Bronchial epithelial cell (primary cell): ENCODE measurements at regions not wholly inside any gene's neighbourhood (a gene's known extent, or its start where the extent isn't known, plus 50 kb on each side); places are given as distances from the start of the nearest gene placed in this dataset.

ENCODE experiments used
- DNase-seq: peaks from one replicate; pipeline ENCODE4 v3.0.0-alpha.2; 2010; ENCODE audit warnings: low read depth
- FAIRE-seq: peaks from 2 replicates; lab custom pipeline; 2011; peaks lifted over from hg19 to GRCh38; lab: Jason Lieb, UNC
- H3K27me3 ChIP-seq: 2 replicates; pipeline ENCODE4 v1.5.1; 2011; ENCODE audit warnings: low read length; ENCODE audit not compliant: control insufficient read depth, insufficient read depth
- H3K36me3 ChIP-seq: 2 replicates; pipeline ENCODE4 v1.5.1; 2011; ENCODE audit warnings: low read length; ENCODE audit not compliant: control insufficient read depth, insufficient read depth
- H3K4me3 ChIP-seq: 2 replicates; pipeline ENCODE4 v1.5.1; 2011; ENCODE audit warnings: mild to moderate bottlenecking, low read depth, low read length, control low read depth
- TF ChIP-seq, protein P1 (sequence below): IDR thresholded peaks from 2 replicates; pipeline ENCODE4 v1.5.1; 2011; ENCODE audit warnings: mild to moderate bottlenecking, moderate library complexity, low read length, control low read depth, inconsistent platforms; ENCODE audit not compliant: insufficient read depth, severe bottlenecking

DNA sequence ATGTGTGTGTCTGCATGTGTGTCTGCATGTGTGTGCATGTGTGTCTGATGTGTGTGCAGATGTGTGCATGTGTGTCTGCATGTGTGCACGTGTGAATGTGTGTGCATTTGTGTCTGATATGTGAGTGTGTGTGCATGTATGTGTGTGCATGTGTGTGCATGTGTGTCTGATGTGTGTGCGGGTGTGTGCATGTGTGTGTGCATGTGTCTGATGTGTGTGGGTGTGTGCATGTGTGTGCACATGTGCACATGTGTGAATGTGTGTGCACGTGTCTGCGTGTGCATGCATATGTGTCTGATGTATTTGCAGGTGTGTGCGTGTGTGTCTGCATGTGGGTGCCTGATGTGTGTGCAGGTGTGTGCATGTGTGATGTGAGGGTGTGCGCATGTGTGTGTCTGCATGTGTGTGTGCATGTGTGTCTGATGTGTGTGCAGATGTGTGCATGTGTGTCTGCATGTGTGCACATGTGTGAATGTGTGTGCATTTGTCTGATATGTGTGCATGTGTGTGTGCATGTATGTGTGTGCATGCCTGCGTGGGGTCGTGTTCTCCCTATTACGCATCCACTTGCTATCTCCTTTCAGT is 470.1 kb upstream of the HS6ST1 start:
- no peak for DNase-seq
- H3K36me3 ChIP-seq, result no peaks in the 10 kb centered on the region
- H3K27me3 ChIP-seq, result no peaks in the 10 kb centered on the region

DNA sequence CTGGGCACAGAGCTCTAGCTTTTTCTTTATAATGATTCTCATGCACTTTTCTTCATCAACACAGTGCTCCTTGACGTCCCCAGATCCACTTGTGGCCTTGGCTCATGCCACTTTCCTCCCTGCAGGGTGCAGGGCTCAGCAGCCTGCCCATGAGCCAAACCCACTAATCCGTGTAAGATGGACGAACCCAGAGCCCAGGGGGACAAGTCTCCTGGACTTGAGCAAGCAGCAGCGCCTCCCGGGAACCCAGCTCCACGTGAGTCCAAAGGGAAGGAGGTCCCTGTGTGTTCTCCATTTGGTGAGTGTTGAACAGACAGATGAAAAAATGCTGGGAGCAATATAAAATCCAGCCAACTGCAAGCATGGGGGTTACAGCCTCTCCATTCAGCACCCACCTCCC is 470.6 kb upstream of the HS6ST1 start:
- Histone ChIP-seq H3K4me3 (no peak overlapping the region), H3K36me3 (no peaks in the 10 kb centered on the region), H3K27me3 (no peaks in the 10 kb centered on the region)
- FAIRE-seq (no peak), DNase-seq (no peak)
- TF ChIP-seq, protein P1, sequence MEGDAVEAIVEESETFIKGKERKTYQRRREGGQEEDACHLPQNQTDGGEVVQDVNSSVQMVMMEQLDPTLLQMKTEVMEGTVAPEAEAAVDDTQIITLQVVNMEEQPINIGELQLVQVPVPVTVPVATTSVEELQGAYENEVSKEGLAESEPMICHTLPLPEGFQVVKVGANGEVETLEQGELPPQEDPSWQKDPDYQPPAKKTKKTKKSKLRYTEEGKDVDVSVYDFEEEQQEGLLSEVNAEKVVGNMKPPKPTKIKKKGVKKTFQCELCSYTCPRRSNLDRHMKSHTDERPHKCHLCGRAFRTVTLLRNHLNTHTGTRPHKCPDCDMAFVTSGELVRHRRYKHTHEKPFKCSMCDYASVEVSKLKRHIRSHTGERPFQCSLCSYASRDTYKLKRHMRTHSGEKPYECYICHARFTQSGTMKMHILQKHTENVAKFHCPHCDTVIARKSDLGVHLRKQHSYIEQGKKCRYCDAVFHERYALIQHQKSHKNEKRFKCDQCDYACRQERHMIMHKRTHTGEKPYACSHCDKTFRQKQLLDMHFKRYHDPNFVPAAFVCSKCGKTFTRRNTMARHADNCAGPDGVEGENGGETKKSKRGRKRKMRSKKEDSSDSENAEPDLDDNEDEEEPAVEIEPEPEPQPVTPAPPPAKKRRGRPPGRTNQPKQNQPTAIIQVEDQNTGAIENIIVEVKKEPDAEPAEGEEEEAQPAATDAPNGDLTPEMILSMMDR, result no peak

More for the DNA sequence above, 470.1 kb upstream of the HS6ST1 start:
- TF ChIP-seq, protein P1, result no peak
- H3K4me3 ChIP-seq, result no peak overlapping the region
- no peak for FAIRE-seq

DNA sequence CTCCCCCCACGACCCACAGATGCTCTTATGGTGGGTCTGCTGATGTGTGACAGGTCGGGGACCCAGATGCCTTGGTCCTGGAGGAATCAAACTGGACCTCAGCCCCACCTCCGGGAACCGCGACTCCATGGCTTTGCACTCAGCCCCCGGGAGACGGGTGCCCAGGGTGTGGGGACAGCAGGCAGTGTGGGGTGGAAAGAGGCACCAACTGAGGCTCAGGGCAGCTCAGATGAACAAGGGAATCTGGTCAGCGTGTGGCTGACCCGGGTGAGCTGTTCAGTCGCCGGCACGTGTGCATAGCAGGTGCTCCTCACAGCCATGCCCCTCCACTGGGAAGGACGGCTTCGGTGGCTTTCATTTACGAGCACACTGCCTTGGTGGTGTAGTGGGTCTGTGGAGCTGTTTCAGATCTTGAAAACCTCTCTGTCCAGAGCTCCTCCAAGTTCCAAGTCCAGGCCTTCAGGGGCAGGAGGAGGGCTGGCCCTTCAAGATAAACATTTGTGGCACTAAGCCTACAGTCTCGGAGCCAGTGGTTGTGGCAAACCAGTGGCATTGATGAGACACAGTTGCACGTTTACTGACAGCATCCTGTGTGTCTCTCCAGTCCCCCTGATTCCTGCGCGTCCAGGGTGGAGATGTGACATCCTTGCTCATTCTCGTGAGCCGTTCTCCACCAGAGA is 471.2 kb upstream of the HS6ST1 start:
- Histone ChIP-seq H3K27me3 (no peaks in the 10 kb centered on the region), H3K36me3 (no peaks in the 10 kb centered on the region), H3K4me3 (no peak overlapping the region)
- no peak for DNase-seq
- TF ChIP-seq, protein P1, result no peak
- no peak for FAIRE-seq

DNA sequence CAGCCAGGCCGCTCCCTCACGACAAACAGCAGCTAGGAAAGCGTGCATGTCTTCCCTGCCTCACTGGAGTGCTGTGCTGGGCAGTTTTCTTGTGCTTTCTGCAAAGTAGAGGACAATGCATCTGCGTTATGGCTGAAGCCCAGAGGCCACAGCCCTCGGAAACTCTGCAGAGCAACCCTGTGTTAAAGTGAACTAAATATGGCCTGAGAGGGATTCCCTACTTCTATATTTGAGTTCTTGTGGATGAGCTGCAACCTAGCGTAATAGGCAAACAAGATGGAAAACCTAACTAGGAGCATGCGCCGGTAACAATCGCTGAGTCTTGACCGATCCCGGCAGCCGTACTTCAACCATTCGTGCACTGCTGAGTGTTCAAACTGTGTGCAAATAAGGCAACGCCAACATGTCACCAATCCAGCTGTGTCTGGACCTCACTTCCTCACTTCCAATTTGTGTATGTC is 471.9 kb upstream of the HS6ST1 start:
- DNase-seq (no peak), FAIRE-seq (no peak)
- Histone ChIP-seq H3K4me3 (no peak overlapping the region), H3K27me3 (no peaks in the 10 kb centered on the region), H3K36me3 (no peaks in the 10 kb centered on the region)
- TF ChIP-seq, protein P1, result no peak

DNA sequence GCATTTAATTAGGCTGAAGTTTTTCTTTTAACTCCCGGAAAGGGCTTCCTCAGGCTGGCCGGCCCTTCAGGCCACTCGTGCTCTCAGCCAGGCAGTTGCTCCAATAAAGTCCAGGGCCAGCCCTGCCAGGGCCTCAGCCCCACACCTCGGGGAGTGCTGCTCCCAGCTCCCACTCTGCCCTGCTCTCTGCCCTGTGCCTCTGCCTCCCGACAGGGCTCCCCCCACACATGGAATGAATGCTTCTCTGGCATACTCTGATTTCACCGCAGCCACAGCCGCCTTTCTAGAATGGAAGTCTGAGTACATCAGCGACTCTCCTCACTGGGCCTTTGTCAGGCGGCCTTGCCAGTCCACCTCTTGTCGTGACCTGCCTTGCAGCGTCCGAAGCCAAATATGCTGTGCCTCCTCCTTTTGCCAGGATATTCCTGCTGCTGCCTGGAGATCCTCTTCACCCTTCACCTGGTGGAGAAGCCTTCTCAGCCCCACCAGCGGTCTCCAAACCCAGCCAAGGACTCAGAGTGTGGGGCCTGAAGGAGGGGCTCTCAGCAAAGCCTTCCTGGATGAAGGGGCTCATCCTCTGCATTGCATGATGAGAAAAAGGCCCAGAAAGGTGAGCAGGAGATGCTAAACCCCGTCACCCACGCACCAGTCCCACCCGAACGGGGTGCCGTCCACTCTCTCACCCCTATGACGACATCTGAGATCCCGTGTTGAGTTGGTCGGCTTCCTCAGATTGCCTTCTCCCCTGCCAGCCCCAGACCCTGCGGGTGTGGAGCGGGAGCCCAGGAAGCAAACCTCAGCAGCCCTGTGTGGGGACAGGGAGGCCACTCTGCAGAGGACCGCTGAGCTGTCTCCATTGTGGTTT is 472.7 kb upstream of the HS6ST1 start:
- no peak for DNase-seq
- FAIRE-seq, result no peak
- TF ChIP-seq, protein P1, result no peak
- no peak overlapping the region for H3K4me3 ChIP-seq
- no peaks in the 10 kb centered on the region for H3K27me3 ChIP-seq
- H3K36me3 ChIP-seq, result no peaks in the 10 kb centered on the region
